ENCODE measurements at regions not wholly inside any gene's neighbourhood (a gene's known extent, or its start where the extent isn't known, plus 50 kb on each side); places are given as distances from the start of the nearest gene placed in this dataset.
"Not testable (repeated sequence)": the region's sequence is repeated elsewhere in the genome, so short reads cannot be mapped to it uniquely, and the experiment has no call there.

DNA sequence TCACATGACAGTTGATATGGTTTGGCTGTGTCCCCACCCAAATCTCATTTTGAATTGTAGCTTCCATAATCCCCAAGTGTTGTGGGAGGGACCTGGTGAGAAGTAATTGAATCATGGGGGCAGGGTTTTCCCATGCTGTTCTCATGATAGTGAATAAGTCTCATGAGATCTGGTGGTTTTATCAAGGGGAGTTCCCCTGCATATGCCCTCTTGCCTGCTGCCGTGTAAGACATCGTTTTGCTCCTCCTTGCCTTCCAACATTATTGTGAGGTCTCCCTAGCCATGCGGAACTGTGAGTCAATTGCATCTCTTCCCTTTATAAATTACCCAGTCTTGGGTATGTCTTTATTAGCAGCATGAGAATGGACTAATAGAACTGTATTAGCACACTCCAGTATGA is 382.4 kb upstream of the PODXL start:
- intact Hi-C loops (cut with micrococcal nuclease), result not testable (repeated sequence)

DNA sequence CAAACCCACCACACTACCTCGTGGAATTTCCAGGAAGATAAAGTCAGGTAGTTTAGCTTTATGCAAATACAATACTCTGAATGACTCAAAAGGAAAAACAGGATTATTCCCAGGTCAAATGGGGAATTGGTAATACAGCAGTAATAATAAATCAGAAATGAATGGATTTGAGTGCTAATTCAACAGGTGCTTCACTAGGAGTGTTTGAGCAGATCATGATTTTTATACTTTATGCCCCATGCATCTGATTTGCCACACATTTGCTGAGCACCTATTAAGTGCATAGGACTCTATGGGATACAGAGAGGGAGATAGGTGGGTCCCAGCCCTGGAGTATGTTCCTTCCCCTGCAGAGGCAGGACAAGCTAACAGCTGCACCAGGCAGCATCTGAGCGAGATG is 381.4 kb upstream of the PODXL start:
- intact Hi-C loops (cut with micrococcal nuclease), result no loop called here

DNA sequence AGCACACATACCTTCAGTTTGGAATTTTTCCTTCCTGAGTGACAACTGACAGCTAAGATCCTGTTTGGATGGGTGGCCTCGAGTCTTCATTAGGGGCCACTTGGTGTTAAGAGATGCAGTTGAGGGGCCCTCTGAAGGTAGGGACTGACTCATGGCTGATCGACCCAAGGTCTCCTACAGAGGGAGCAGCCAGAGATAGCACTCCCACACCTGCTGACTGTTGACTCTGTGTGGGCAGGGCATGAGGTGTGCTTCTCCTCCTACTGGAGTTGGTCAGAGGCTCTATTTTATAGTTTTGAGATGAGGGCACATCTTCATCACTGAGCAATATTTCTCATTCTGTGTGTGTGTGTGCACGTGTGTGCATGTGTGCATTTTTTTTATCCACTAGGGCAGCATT is 378.8 kb upstream of the PODXL start:
- intact Hi-C loops (cut with micrococcal nuclease), result no loop called here

DNA sequence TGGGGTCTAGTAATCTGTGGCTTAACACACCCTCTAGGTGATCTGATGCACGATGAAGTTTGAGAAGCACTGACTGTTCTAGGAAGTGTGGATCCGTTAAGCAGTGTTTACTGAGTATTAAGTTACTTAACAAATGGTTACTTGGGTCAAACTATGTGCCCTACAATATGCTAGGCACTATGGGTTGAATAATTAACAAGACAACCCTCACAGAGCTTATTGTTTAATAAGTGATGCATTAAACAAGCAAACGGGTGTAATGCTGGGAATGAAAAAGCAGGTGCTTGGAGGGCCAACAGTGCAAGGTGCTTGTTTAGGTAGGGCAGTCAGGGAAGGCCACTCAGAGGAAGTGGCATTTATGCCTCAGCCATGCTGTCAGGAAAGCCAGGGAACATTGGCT is 378.0 kb upstream of the PODXL start:
- intact Hi-C loops (cut with micrococcal nuclease), result no loop called here

DNA sequence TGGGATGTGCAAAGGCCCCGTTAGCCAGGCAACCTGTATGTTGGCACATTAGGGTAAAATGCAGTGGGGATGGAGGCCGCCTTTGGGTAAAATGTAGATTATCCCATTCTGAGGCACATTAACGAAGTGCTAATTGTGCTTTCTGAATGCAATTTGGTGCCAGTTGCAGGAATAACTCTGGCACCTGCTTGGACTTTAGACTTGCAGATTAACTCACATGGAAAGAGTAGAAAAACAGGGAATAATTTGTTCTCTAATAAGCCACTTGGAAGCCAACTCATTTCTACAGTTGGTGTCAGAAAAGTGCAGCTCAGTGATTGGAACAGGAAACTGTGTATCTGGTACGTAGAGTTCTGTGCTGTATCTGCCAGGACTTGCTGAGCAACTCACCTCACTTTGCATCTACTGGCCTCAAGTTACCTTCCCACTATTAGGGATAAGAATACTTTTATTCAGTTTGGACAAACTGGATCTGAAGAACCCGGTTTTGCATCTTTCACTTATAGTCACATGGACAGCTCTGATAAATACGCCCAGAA is 377.4 kb upstream of the PODXL start:
- intact Hi-C loops (cut with micrococcal nuclease), result no loop called here

DNA sequence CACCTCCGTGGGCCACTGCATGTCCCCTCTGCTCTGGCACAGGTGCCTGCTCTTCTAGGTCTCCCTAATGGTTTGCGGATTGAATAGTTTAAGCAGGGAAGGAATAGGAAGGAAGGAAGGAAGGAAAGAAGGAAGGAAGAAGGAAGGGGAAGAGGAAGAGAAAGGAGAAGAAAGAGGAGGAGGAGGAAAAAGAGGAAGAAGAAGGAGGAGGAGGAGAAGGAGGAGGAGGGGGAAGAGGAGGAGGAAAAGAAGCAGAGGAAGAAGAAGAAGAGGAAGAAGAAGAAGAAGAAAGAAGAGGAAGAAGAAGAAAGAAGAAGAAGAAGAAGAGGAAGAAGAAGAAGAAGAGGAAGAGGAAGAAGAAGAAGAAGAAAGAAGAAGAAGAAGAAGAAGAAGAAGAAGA is 376.8 kb upstream of the PODXL start:
- intact Hi-C loops (cut with micrococcal nuclease), result not testable (repeated sequence)

DNA sequence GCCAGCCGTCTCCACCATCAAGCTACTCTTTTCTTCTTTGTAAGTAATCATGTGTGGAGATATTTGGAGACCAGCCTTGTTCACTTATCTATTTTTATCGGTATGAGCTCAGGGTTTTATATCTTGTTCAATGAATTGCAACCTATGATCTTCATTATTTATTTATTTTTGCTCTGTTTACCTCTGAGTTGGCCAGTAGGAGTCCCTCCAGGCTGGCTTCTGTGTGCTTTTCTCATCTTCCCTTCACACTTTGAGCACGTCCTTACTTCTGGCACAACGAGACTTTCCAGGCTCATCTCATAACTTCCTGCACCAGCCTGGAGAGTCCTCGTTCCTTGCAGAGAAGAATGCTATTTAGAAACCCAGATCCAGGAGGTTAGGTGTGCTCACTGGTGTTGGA is 375.8 kb upstream of the PODXL start:
- intact Hi-C loops (cut with micrococcal nuclease), result no loop called here

GRCh38 chr7:131931370-131931769 is 374.9 kb upstream of the PODXL start:
- intact Hi-C loops (cut with micrococcal nuclease), result no loop called here

GRCh38 chr7:131929632-131930031 is 373.2 kb upstream of the PODXL start:
- intact Hi-C loops (cut with micrococcal nuclease), result no loop called here

DNA sequence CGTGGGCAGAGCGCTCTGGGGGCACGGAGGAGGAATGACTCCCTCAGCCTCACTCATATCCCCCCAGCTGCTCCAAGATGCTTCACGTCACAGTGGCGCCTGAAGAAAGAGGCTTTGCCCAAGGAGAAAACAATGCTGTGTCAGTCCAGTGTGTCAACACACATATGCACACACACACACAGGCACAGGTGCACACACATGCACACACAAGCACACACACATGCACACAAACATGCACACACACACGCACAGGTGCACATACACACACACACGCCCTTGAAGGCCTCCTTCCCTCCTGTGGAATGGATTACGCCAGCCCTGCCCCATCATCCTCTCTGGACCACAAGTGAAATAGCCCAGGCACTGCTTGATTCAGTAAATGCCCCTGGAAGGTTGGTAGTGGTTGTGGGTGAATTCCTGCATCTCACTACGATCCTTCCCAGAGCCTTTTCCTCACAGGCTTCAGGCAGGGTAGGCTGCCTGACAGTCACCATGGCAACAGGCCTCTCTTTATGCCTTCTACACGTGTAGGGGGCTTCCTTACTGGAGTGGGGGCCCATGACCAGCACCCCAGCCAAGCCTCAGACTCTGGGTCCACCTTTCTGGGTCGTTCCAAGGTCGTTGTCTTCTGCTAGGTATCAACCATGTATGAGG is 371.5 kb upstream of the PODXL start:
- intact Hi-C loops (cut with micrococcal nuclease), result no loop called here

DNA sequence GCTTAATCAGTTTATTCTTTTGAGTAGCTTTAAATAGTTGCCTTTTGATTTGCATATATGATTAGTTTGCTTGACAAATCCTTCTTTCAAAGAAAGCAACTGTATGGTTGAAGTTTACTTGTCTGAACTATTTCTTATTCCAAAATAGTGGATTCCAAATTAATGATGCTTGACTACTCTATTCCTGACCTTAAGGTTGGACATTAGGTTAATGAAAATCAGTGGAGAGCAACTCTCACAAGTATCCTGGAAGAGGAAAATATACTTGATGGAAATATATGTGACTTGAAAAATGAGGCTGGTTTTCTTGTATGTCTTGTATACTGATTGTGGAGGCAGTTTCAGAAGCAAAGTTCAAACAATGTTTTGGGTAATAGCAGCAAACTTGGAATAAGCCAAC is 369.2 kb upstream of the PODXL start:
- intact Hi-C loops (cut with micrococcal nuclease), result no loop called here

DNA sequence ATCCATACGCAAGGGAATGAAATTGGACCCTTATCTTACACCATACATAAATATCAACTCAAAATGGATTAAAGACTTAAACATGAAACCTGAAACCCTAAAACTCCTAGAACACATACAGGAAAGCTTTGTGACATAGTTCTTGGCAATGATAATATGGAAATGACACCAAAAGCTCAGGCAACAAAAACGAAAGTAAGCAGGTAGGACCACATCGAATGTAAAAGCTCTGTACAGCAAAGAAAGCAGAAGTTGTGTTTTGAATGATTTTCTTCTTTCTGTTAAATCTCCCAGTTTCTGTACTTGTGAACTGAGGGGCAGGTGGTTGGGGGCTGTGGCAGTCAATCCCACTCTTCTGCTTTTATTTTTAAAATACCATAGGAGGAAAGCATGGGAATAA is 368.4 kb upstream of the PODXL start:
- intact Hi-C loops (cut with micrococcal nuclease), result no loop called here

DNA sequence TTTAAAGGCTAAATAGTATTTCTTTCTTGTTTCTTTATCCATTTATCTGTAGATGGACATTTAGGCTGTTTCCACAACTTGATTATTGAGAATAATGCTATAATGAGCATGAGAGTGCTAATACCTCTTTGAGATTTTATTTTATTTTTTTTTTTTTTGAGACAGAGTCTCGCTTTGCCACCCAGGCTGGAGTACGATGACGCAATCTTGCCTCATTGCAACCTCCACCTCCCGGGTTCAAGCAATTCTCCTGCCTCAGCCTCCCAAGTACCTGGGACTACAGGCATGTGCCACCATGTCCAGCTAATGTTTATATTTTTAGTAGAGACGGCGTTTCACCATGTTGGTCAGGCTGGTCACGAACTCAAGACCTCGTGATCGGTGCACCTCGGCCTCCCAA is 366.5 kb upstream of the PODXL start:
- intact Hi-C loops (cut with micrococcal nuclease), result not testable (repeated sequence)

GRCh38 chr7:131921016-131921415 is 364.6 kb upstream of the PODXL start:
- intact Hi-C loops (cut with micrococcal nuclease), result no loop called here

- intact Hi-C loops (cut with micrococcal nuclease), result no loop called here
These were observed 363.7 kb upstream of the PODXL start for GRCh38 chr7:131919920-131920709.

- intact Hi-C loops (cut with micrococcal nuclease), result no loop called here
These were observed 354.7 kb upstream of the PODXL start for GRCh38 chr7:131911112-131911511.

GRCh38 chr7:131909151-131909768 is 352.8 kb upstream of the PODXL start:
- intact Hi-C loops (cut with micrococcal nuclease), result no loop called here

- intact Hi-C loops (cut with micrococcal nuclease), result no loop called here
These were observed 352.3 kb upstream of the PODXL start for GRCh38 chr7:131908714-131909113.

GRCh38 chr7:131905471-131905973 is 349.1 kb upstream of the PODXL start:
- intact Hi-C loops (cut with micrococcal nuclease), result no loop called here

DNA sequence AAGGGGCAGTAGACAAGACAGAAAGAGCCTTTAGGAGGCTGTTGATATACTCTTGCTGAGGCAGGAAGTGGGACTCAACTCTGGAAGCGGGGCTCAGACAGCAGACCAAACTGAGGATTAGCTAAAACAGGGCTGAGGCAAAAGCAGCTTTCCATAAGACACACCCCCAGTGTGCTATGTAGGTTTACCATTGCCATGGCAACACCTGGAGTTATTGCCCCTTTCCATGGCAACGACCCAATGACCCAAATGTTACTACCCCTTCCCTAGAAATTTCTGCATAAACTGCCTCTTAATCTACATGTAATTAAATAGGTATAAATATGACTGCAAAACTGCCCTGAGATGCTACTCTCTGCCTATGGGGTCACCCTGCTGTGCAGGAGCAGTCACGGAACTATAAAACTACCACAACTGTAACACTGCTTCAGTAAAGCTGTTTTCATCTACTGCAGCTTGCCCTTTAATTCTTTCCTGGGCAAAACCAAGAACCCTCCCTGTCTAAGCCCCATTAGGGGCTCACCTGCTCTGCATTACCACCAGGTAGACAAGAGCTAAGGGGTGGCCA is 348.4 kb upstream of the PODXL start:
- intact Hi-C loops (cut with micrococcal nuclease), result no loop called here

DNA sequence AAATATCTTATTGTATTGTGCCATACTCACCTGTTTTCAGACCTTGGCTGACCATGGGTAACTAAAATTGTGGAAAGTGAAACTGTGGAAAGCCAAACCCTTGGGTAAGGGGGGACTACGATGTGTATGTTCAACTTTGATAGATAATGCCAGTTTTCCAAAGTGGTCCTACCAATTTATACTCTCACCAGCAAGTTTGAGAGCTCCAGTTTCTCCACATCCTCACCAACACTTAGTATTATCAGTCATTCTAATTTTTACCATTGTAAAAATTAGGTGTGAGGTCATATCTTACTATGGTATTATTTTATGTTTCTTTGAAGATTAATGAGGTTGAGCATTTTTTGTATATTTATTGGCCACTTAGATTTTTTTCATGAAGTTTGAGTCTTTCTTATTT is 346.9 kb upstream of the PODXL start:
- intact Hi-C loops (cut with micrococcal nuclease), result no loop called here

- intact Hi-C loops (cut with micrococcal nuclease), result no loop called here
These were observed 344.4 kb upstream of the PODXL start for GRCh38 chr7:131900785-131901287.

Data from T-helper 1 cell treated with Interleukin-12 subunit alpha and Interleukin-12 subunit beta and Interleukin-4 antibody, amounts not matched to agents 30 ng/mL and 1 ng/mL, for 36 hours (primary cell).